Gastrocnemius medialis (tissue), 4 donors: ENCODE measurements at regions not wholly inside any gene's neighbourhood (a gene's known extent, or its start where the extent isn't known, plus 50 kb on each side); places are given as distances from the start of the nearest gene placed in this dataset.

Experiments used
- ATAC-seq, 2 donors: fragments of 150-250 bp; one replicate each; pipeline ENCODE4 v1.9.1; 2016
- DNase-seq, 2 donors: peaks; one replicate each; pipeline ENCODE4 v3.0.0-alpha.2; 2019
- H3K27ac ChIP-seq, 4 donors: fragments of 200-600 bp; sonication (generic); 1 replicate in 1 of 4; 2 replicates in 3 of 4; pipeline ENCODE4 v1.5.1; 2016 to 2018; ENCODE audit warnings: mild to moderate bottlenecking in 2 of 4, moderate library complexity in 1 of 4
- H3K27me3 ChIP-seq, 3 donors: fragments of 200-600 bp; sonication (generic) in 2 of 3; 1 replicate in 1 of 3; 2 replicates in 2 of 3; pipeline versions ENCODE4 v1.5.1 to v1.6.0; 2016 to 2019; ENCODE audit warnings: mild to moderate bottlenecking in 1 of 3, moderate library complexity in 1 of 3
- H3K36me3 ChIP-seq, 2 donors: fragments of 200-600 bp; sonication (generic) in 1 of 2; one replicate each; pipeline ENCODE4 v1.5.1; 2017 to 2018
- H3K4me1 ChIP-seq, 2 donors: fragments of 200-600 bp; sonication (generic) in 1 of 2; one replicate each; pipeline ENCODE4 v1.5.1; 2016 to 2017; ENCODE audit warnings: mild to moderate bottlenecking in 2 of 2
- H3K4me3 ChIP-seq, 4 donors: fragments of 200-600 bp; sonication (generic) in 3 of 4; 1 replicate in 1 of 4; 2 replicates in 3 of 4; pipeline ENCODE4 v1.5.1; 2016 to 2019; ENCODE audit warnings: mild to moderate bottlenecking in 2 of 4
- H3K9me3 ChIP-seq, 3 donors: fragments of 200-600 bp; sonication (generic) in 2 of 3; 1 replicate in 1 of 3; 2 replicates in 2 of 3; pipeline ENCODE4 v1.5.1; 2016 to 2019
- POLR2A ChIP-seq, 2 donors: fragments of 450-650 bp; IDR thresholded peaks; one replicate each; pipeline ENCODE4 v1.6.1; 2017; ENCODE audit warnings: antibody characterized with exemption in 2 of 2, mild to moderate bottlenecking in 2 of 2, moderate library complexity in 2 of 2
- in situ Hi-C, 4 donors: fragments of 200-750 bp; cut with MboI; loops; one replicate each; pipeline versions ENCODE4 v1.15.0 to v1.8.0; 2017; ENCODE audit warnings: low sequenced_read_pairs in 4 of 4
- intact Hi-C: fragments of 100-400 bp; cut with DNase I; formaldehyde crosslinking; loops from one replicate; pipeline ENCODE4 v1.15.1; 2023; ENCODE audit warnings: low total_unique reads
- TF ChIP-seq, protein P1 (sequence below), 5 experiments: fragments of 450-650 bp in 3 of 5; fragments of 200-600 bp in 2 of 5; sonication (generic) in 2 of 5; IDR thresholded peaks in 4 of 5; conservative IDR thresholded peaks in 1 of 5; 1 replicate in 4 of 5; 2 replicates in 1 of 5; pipeline ENCODE4 v1.5.1; 2016 to 2019; ENCODE audit warnings: antibody characterized with exemption in 5 of 5, mild to moderate bottlenecking in 3 of 5, moderate library complexity in 3 of 5

DNA sequence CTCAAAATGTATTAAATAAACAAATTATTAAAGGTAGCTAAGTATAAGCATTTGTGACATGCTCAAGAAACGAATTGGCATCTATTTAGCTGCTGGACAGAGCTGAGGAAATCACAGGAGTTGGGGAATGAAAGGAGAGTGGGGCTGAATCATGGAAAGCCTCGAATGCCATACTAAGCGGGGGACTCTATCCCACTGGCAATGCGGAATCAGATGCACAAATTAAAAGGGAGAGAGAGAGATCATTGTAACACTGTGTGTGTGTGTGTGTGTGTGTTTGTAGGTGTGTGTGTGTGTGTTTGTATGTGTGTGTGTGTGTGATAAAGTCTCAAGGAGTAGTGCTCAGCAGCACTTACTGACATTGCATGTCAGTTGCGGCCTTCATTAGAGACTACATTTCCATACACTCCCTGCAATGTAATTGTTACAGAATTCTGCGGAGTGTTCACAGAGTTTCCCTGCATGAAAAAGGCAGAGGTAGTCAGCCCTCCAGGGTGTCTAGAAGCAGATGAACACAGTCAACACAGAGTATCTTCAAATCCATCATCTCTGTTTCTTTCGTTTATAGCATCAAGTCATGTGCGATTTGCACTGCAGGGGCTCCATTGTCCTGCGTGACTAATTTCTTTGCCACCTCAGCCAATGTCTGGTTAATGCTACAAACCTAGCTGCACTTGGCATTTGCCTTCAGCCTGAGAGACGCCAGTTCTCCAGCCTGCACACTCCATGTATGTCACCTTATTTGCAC lies 111.7 kb upstream of the CYRIA start:
- Histone ChIP-seq H3K27ac (no peak overlapping the region), H3K4me1 (no peaks in the 10 kb centered on the region), H3K36me3 (no peaks in the 10 kb centered on the region), H3K27me3 (no peaks in the 10 kb centered on the region), H3K9me3 (no peaks in the 10 kb centered on the region), H3K4me3 (no peak overlapping the region)
- DNase-seq = no peak
- in situ Hi-C loops = loop anchor here in 1 of 4 donors (10.0 kb wide), 2 partner anchors 528 to 898 kb away; no protein-coding TSS in a partner anchor
- no peak for ATAC-seq
- TF ChIP-seq POLR2A (IDR thresholded peaks at IDR 0.05) = no peak
- TF ChIP-seq, protein P1, sequence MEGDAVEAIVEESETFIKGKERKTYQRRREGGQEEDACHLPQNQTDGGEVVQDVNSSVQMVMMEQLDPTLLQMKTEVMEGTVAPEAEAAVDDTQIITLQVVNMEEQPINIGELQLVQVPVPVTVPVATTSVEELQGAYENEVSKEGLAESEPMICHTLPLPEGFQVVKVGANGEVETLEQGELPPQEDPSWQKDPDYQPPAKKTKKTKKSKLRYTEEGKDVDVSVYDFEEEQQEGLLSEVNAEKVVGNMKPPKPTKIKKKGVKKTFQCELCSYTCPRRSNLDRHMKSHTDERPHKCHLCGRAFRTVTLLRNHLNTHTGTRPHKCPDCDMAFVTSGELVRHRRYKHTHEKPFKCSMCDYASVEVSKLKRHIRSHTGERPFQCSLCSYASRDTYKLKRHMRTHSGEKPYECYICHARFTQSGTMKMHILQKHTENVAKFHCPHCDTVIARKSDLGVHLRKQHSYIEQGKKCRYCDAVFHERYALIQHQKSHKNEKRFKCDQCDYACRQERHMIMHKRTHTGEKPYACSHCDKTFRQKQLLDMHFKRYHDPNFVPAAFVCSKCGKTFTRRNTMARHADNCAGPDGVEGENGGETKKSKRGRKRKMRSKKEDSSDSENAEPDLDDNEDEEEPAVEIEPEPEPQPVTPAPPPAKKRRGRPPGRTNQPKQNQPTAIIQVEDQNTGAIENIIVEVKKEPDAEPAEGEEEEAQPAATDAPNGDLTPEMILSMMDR (IDR thresholded peaks at IDR 0.05 in 4 of 5, conservative IDR thresholded peaks at IDR 0.05 in 1 of 5) = no peak
- intact Hi-C loops = loop anchor here (5.0 kb wide), 1 partner anchor 895 kb away; no protein-coding TSS in a partner anchor

DNA sequence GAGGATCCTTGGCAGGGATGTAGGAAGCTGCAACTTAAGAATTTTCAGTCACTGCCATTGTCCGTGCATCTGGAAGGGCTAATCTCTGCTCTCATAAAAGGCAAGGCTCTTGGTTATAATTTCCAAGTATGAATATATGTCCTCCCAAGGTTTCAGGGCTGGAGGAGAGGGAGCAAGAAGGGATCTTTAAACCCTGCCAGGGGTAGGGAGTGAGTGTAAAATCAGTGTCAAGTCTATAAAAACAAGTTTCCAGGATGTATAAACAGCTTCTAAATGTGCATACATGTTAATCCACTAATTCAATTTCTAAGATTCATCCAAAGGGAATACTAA lies 110.2 kb upstream of the CYRIA start:
- H3K27ac ChIP-seq = no peak overlapping the region
- H3K4me3 ChIP-seq = no peak overlapping the region
- H3K9me3 ChIP-seq = no peaks in the 10 kb centered on the region
- H3K4me1 ChIP-seq = no peaks in the 10 kb centered on the region
- DNase-seq (no peak), ATAC-seq (no peak)
- H3K27me3 ChIP-seq = no peaks in the 10 kb centered on the region
- in situ Hi-C loops = loop anchor here in 1 of 4 donors (10.0 kb wide), 2 partner anchors 529 to 899 kb away; no protein-coding TSS in a partner anchor
- TF ChIP-seq POLR2A (IDR thresholded peaks at IDR 0.05) = no peak
- TF ChIP-seq, protein P1 (IDR thresholded peaks at IDR 0.05 in 4 of 5, conservative IDR thresholded peaks at IDR 0.05 in 1 of 5) = no peak
- intact Hi-C loops = loop anchor here (2.0 to 5.0 kb wide), 2 partner anchors 535 to 896 kb away; no protein-coding TSS in a partner anchor
- H3K36me3 ChIP-seq = no peaks in the 10 kb centered on the region

DNA sequence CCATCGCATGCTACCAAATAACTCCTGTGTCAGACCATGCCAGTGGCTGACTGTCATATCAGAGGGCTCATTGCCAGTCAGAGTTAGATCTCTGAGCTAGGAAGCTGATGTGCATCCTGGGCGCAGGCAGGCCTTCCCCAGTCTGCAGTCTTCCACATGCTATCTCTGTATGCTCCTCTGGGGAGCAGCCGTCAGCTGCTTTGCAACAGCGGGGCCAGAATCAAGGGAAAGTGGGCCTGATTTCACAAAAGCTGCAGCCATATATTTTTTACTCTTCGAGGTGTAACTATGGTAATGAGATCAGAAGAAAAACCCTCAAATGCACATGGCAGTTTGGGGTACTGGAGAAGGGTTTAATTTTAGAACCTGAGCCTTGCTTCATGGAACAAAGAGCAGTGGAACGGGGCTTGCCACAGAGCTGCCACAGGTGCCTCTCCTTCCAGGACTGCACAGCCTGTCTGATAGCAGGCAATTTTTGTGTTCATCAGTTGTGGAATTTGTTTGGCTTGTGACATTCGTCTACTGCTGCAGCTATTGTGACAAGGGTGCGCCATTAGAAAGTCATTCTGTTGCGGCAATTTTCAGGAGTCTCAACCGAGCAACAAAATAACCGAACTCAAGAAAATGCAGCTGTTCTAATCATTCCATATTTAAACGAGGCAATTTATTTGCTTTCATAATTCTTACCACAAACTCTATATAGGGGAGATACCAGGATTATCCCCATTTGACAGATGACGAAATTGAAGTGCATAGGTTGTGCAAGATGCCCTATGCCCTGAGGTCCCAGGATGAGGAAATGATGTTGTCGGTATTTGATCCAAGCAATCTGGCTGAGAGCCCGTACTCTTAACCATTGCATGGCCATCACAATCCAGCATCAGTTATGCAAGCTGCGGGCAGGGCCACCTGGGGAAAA lies 109.6 kb upstream of the CYRIA start:
- Histone ChIP-seq H3K9me3 (no peaks in the 10 kb centered on the region), H3K36me3 (no peaks in the 10 kb centered on the region), H3K27me3 (no peaks in the 10 kb centered on the region), H3K4me1 (no peaks in the 10 kb centered on the region), H3K4me3 (no peak overlapping the region), H3K27ac (no peak overlapping the region)
- DNase-seq (no peak), ATAC-seq (no peak)
- in situ Hi-C loops = loop anchor here in 3 of 4 donors (10.0 to 25.0 kb wide), 4 partner anchors 530 to 1138 kb away; partner anchors contain the start of gene MYCN (in 3 of the 3)
- TF ChIP-seq, protein P1 (IDR thresholded peaks at IDR 0.05 in 4 of 5, conservative IDR thresholded peaks at IDR 0.05 in 1 of 5) = no peak
- TF ChIP-seq POLR2A (IDR thresholded peaks at IDR 0.05) = no peak
- intact Hi-C loops = loop anchor here (2.0 to 5.0 kb wide), 2 partner anchors 536 to 897 kb away; no protein-coding TSS in a partner anchor

DNA sequence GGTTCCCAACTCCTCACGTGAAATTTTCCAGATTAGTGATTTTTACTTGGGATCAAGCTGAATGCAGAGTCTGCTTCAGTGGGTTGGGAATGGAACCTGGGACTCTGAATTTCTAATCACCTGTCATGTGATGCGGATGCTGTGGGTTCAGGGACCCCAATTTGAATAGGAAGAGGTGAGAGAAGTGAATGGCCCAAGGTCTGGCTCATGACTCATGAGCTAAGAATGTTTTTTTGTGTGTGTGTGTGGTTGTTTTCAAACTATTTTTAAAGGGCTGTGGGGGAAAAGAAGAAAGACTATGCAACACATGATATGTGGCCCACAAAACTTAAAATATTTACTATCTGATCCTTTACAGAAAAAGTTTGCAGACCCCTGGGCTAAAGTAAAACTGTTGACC lies 108.5 kb upstream of the CYRIA start:
- H3K4me3 ChIP-seq = no peak overlapping the region
- no peaks in the 10 kb centered on the region for H3K4me1 ChIP-seq
- intact Hi-C loops (loop anchor here (2.0 kb wide), 1 partner anchor 537 kb away; no protein-coding TSS in a partner anchor), in situ Hi-C loops (loop anchor here in 3 of 4 donors (10.0 to 25.0 kb wide), 4 partner anchors 531 to 1137 kb away; partner anchors contain the start of gene MYCN (in 3 of the 3))
- TF ChIP-seq, protein P1 (IDR thresholded peaks at IDR 0.05 in 4 of 5, conservative IDR thresholded peaks at IDR 0.05 in 1 of 5) = no peak
- TF ChIP-seq POLR2A (IDR thresholded peaks at IDR 0.05) = no peak
- ATAC-seq (no peak), DNase-seq (no peak)
- H3K36me3 ChIP-seq = no peaks in the 10 kb centered on the region
- no peaks in the 10 kb centered on the region for H3K9me3 ChIP-seq
- H3K27ac ChIP-seq = no peak overlapping the region
- no peaks in the 10 kb centered on the region for H3K27me3 ChIP-seq
